ENCODE measurements at regions not wholly inside any gene's neighbourhood (a gene's known extent, or its start where the extent isn't known, plus 50 kb on each side); places are given as distances from the start of the nearest gene placed in this dataset.
A peak's percentile ranks its signal among the peaks of the same experiment; 100 is the strongest.

GRCh38 chrX:3462166-3462508 is 115.7 kb upstream of the MXRA5 start:
- no peak overlapping the region for H3K4me3 ChIP-seq (ENCODE audit: low read length)
- ATAC-seq, result no peak
- no peak for DNase-seq
- intact Hi-C loops (cut with DNase I), result no loop called here
- no peak overlapping the region for H3K27ac ChIP-seq (ENCODE audit: low read length)
- 85% methylated on average over 4 of the region's 4 CpGs for WGBS
- H3K4me1 ChIP-seq (ENCODE audit: control insufficient read depth, insufficient read depth, low read length), result no peaks in the 10 kb centered on the region
- no peaks in the 10 kb centered on the region for H3K9me3 ChIP-seq (ENCODE audit: control insufficient read depth, low read length)
- H3K27me3 ChIP-seq (ENCODE audit: control insufficient read depth, insufficient read depth), result no peaks in the 10 kb centered on the region

- WGBS, result 74% methylated on average over 12 of the region's 12 CpGs
- Histone ChIP-seq H3K4me3 (ENCODE audit: low read length) (no peak overlapping the region), H3K9me3 (ENCODE audit: control insufficient read depth, low read length) (no peaks in the 10 kb centered on the region), H3K27ac (ENCODE audit: low read length) (no peak overlapping the region), H3K27me3 (ENCODE audit: control insufficient read depth, insufficient read depth) (no peaks in the 10 kb centered on the region), H3K4me1 (ENCODE audit: control insufficient read depth, insufficient read depth, low read length) (no peaks in the 10 kb centered on the region)
- intact Hi-C loops (cut with DNase I), result no loop called here
- ATAC-seq (no peak), DNase-seq (no peak)
Measured at GRCh38 chrX:3461397-3462165, 115.1 kb upstream of the MXRA5 start.

GRCh38 chrX:3455796-3456195 is 109.3 kb upstream of the MXRA5 start:
- H3K27me3 ChIP-seq (ENCODE audit: control insufficient read depth, insufficient read depth), result no peaks in the 10 kb centered on the region
- no peak overlapping the region for H3K4me3 ChIP-seq (ENCODE audit: low read length)
- H3K4me1 ChIP-seq (ENCODE audit: control insufficient read depth, insufficient read depth, low read length), result no peaks in the 10 kb centered on the region
- no peaks in the 10 kb centered on the region for H3K9me3 ChIP-seq (ENCODE audit: control insufficient read depth, low read length)
- intact Hi-C loops (cut with DNase I), result no loop called here
- no peak overlapping the region for H3K27ac ChIP-seq (ENCODE audit: low read length)
- DNase-seq (no peak), ATAC-seq (no peak)
- 63% methylated on average over 2 of the region's 2 CpGs for WGBS

- Histone ChIP-seq H3K27me3 (ENCODE audit: control insufficient read depth, insufficient read depth) (no peaks in the 10 kb centered on the region), H3K9me3 (ENCODE audit: control insufficient read depth, low read length) (no peaks in the 10 kb centered on the region), H3K27ac (ENCODE audit: low read length) (no peak overlapping the region), H3K4me1 (ENCODE audit: control insufficient read depth, insufficient read depth, low read length) (peaks cover 1% of the 10 kb centered on the region), H3K4me3 (ENCODE audit: low read length) (no peak overlapping the region)
- 48% methylated on average over 8 of the region's 8 CpGs for WGBS
- ATAC-seq, result no peak
- intact Hi-C loops (cut with DNase I), result no loop called here
- no peak for DNase-seq
Measured at GRCh38 chrX:3451571-3451970, 105.1 kb upstream of the MXRA5 start.

- DNase-seq (no peak), ATAC-seq (no peak)
- Histone ChIP-seq H3K4me3 (ENCODE audit: low read length) (no peak overlapping the region), H3K9me3 (ENCODE audit: control insufficient read depth, low read length) (no peaks in the 10 kb centered on the region), H3K27ac (ENCODE audit: low read length) (no peak overlapping the region), H3K4me1 (ENCODE audit: control insufficient read depth, insufficient read depth, low read length) (peaks cover 1% of the 10 kb centered on the region), H3K27me3 (ENCODE audit: control insufficient read depth, insufficient read depth) (no peaks in the 10 kb centered on the region)
- 44% methylated on average over 3 of the region's 3 CpGs for WGBS
- intact Hi-C loops (cut with DNase I), result no loop called here
Measured at GRCh38 chrX:3450881-3451570, 104.6 kb upstream of the MXRA5 start.

- Histone ChIP-seq H3K27ac (ENCODE audit: low read length) (no peak overlapping the region), H3K9me3 (ENCODE audit: control insufficient read depth, low read length) (no peaks in the 10 kb centered on the region), H3K4me1 (ENCODE audit: control insufficient read depth, insufficient read depth, low read length) (peaks cover 1% of the 10 kb centered on the region), H3K27me3 (ENCODE audit: control insufficient read depth, insufficient read depth) (no peaks in the 10 kb centered on the region), H3K4me3 (ENCODE audit: low read length) (no peak overlapping the region)
- DNase-seq, result no peak
- WGBS, result 40% methylated on average over 4 of the region's 4 CpGs
- intact Hi-C loops (cut with DNase I), result no loop called here
- ATAC-seq, result peak; percentile 31 to 52
Measured at GRCh38 chrX:3449287-3449686, 102.8 kb upstream of the MXRA5 start.

GRCh38 chrX:3448563-3448962 is 102.1 kb upstream of the MXRA5 start:
- WGBS, result 54% methylated on average over 4 of the region's 4 CpGs
- Histone ChIP-seq H3K9me3 (ENCODE audit: control insufficient read depth, low read length) (no peaks in the 10 kb centered on the region), H3K27me3 (ENCODE audit: control insufficient read depth, insufficient read depth) (no peaks in the 10 kb centered on the region), H3K4me1 (ENCODE audit: control insufficient read depth, insufficient read depth, low read length) (peaks cover 1% of the 10 kb centered on the region), H3K4me3 (ENCODE audit: low read length) (no peak overlapping the region), H3K27ac (ENCODE audit: low read length) (no peak overlapping the region)
- intact Hi-C loops (cut with DNase I), result no loop called here
- ATAC-seq, result no peak
- no peak for DNase-seq

- intact Hi-C loops (cut with DNase I), result no loop called here
Measured at GRCh38 chrX:3445806-3446490, 99.5 kb upstream of the MXRA5 start.

GRCh38 chrX:3443184-3443583 is 96.7 kb upstream of the MXRA5 start:
- Histone ChIP-seq H3K4me1 (ENCODE audit: control insufficient read depth, insufficient read depth, low read length) (no peaks in the 10 kb centered on the region), H3K9me3 (ENCODE audit: control insufficient read depth, low read length) (no peaks in the 10 kb centered on the region), H3K27me3 (ENCODE audit: control insufficient read depth, insufficient read depth) (no peaks in the 10 kb centered on the region), H3K4me3 (ENCODE audit: low read length) (no peak overlapping the region), H3K27ac (ENCODE audit: low read length) (no peak overlapping the region)
- intact Hi-C loops (cut with DNase I), result no loop called here
- DNase-seq (no peak), ATAC-seq (no peak)
- WGBS, result 28% methylated on average over 4 of the region's 4 CpGs

More at GRCh38 chrX:3445806-3446490, 99.5 kb upstream of the MXRA5 start:
- no peaks in the 10 kb centered on the region for H3K9me3 ChIP-seq (ENCODE audit: control insufficient read depth, low read length)
- ATAC-seq (no peak), DNase-seq (no peak)
- 88% methylated on average over 4 of the region's 4 CpGs for WGBS
- peaks cover 1% of the 10 kb centered on the region for H3K4me1 ChIP-seq (ENCODE audit: control insufficient read depth, insufficient read depth, low read length)
- H3K4me3 ChIP-seq (ENCODE audit: low read length), result no peak overlapping the region
- no peak overlapping the region for H3K27ac ChIP-seq (ENCODE audit: low read length)
- no peaks in the 10 kb centered on the region for H3K27me3 ChIP-seq (ENCODE audit: control insufficient read depth, insufficient read depth)

GRCh38 chrX:3442691-3443090 is 96.2 kb upstream of the MXRA5 start:
- Histone ChIP-seq H3K27me3 (ENCODE audit: control insufficient read depth, insufficient read depth) (no peaks in the 10 kb centered on the region), H3K9me3 (ENCODE audit: control insufficient read depth, low read length) (no peaks in the 10 kb centered on the region), H3K27ac (ENCODE audit: low read length) (no peak overlapping the region), H3K4me1 (ENCODE audit: control insufficient read depth, insufficient read depth, low read length) (no peaks in the 10 kb centered on the region), H3K4me3 (ENCODE audit: low read length) (no peak overlapping the region)
- intact Hi-C loops (cut with DNase I), result no loop called here
- ATAC-seq (no peak), DNase-seq (no peak)
- 47% methylated on average over 8 of the region's 8 CpGs for WGBS

GRCh38 chrX:3440981-3441380 is 94.5 kb upstream of the MXRA5 start:
- H3K4me3 ChIP-seq (ENCODE audit: low read length), result no peak overlapping the region
- H3K9me3 ChIP-seq (ENCODE audit: control insufficient read depth, low read length), result no peaks in the 10 kb centered on the region
- H3K27me3 ChIP-seq (ENCODE audit: control insufficient read depth, insufficient read depth), result no peaks in the 10 kb centered on the region
- intact Hi-C loops (cut with DNase I), result no loop called here
- no peaks in the 10 kb centered on the region for H3K4me1 ChIP-seq (ENCODE audit: control insufficient read depth, insufficient read depth, low read length)
- no peak overlapping the region for H3K27ac ChIP-seq (ENCODE audit: low read length)
- no peak for DNase-seq
- WGBS, result 97% methylated on average over 5 of the region's 5 CpGs
- ATAC-seq, result no peak
